IPS DF 19.7 (cell line): ENCODE measurements at regions not wholly inside any gene's neighbourhood (a gene's known extent, or its start where the extent isn't known, plus 50 kb on each side); places are given as distances from the start of the nearest gene placed in this dataset.
"Not testable (repeated sequence)": the region's sequence is repeated elsewhere in the genome, so short reads cannot be mapped to it uniquely, and the experiment has no call there.

Source experiments
- DNase-seq: peaks from one replicate; pipeline ENCODE4 v3.0.0-alpha.2; 2013; ENCODE audit warnings: low read depth, low spot score

GRCh38 chr10:25076506-25077177 lies 60.2 kb downstream of the THNSL1 start:
- DNase-seq = no peak

- no peak for DNase-seq
These were observed 62.4 kb downstream of the THNSL1 start for GRCh38 chr10:25078658-25079431.

GRCh38 chr10:25080880-25081581 lies 64.6 kb downstream of the THNSL1 start:
- DNase-seq = no peak

GRCh38 chr10:25082276-25083204 lies 66.1 kb downstream of the THNSL1 start:
- DNase-seq = no peak

- no peak for DNase-seq
These were observed 67.2 kb downstream of the THNSL1 start for GRCh38 chr10:25083546-25084111.

- no peak for DNase-seq
These were observed 68.0 kb downstream of the THNSL1 start for GRCh38 chr10:25084447-25084846.

GRCh38 chr10:25094590-25094989 lies 78.2 kb downstream of the THNSL1 start:
- no peak for DNase-seq

GRCh38 chr10:25097669-25098411 lies 77.0 kb upstream of the GPR158 start:
- no peak for DNase-seq

- no peak for DNase-seq
These were observed 74.7 kb upstream of the GPR158 start for GRCh38 chr10:25100141-25100540.

GRCh38 chr10:25101461-25102146 lies 73.2 kb upstream of the GPR158 start:
- DNase-seq = no peak

GRCh38 chr10:25102147-25102822 lies 72.5 kb upstream of the GPR158 start:
- DNase-seq = no peak

GRCh38 chr10:25103703-25104102 lies 71.1 kb upstream of the GPR158 start:
- DNase-seq = no peak

GRCh38 chr10:25104441-25104840 lies 70.4 kb upstream of the GPR158 start:
- no peak for DNase-seq

GRCh38 chr10:25105262-25105661 lies 69.5 kb upstream of the GPR158 start:
- DNase-seq = no peak

GRCh38 chr10:25105743-25106260 lies 69.0 kb upstream of the GPR158 start:
- DNase-seq = no peak

- DNase-seq = no peak
These were observed 67.0 kb upstream of the GPR158 start for GRCh38 chr10:25107756-25108155.

GRCh38 chr10:25109896-25110295 lies 64.9 kb upstream of the GPR158 start:
- not testable (repeated sequence) for DNase-seq

GRCh38 chr10:25112016-25112415 lies 62.8 kb upstream of the GPR158 start:
- DNase-seq = no peak
